ENCODE measurements at regions not wholly inside any gene's neighbourhood (a gene's known extent, or its start where the extent isn't known, plus 50 kb on each side); places are given as distances from the start of the nearest gene placed in this dataset.
"Not testable (repeated sequence)": the region's sequence is repeated elsewhere in the genome, so short reads cannot be mapped to it uniquely, and the experiment has no call there.

DNA sequence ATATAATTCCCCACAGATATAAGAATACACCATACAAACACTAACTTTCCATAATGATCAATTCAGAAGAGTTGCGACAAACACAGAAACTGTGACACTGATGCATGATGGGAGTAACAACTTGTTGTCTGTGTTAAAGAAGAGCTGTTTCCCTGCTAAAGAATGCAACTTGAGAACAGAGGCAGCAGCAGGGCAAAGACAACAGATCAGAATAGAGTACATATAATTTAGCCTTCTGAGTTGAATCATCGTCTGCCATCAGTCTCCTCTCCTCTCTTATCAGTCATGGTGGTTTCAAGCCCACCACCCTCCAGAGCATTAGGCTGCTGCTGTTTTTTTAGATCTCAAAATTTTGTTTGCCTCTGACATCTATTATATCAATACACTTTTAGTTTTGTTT is 280.4 kb downstream of the UBE3D start:
- no TSS peak for BruUV-seq (replicated peaks)
- DNase-seq (ENCODE audit: unreplicated experiment): no peak
- Mint-ChIP-seq H3K4me1 (ENCODE audit: insufficient read depth, unreplicated experiment) (no peaks in the 10 kb centered on the region), H3K27ac (ENCODE audit: low read depth, unreplicated experiment) (no peak overlapping the region), H3K9me3 (ENCODE audit: unreplicated experiment) (no peaks in the 10 kb centered on the region), H3K27me3 (ENCODE audit: insufficient read depth, unreplicated experiment) (no peaks in the 10 kb centered on the region), H3K4me3 (ENCODE audit: unreplicated experiment) (no peak overlapping the region), H3K36me3 (ENCODE audit: insufficient read depth, unreplicated experiment) (no peaks in the 10 kb centered on the region)
- CTCF ChIA-PET: interaction anchor here (0.6 kb wide), 1 partner anchor 66 kb away, joined by 3 read pairs; no protein-coding TSS in a partner anchor
- POLR2A ChIA-PET: no interaction called here
- intact Hi-C loops (cut with micrococcal nuclease): no loop called here
- TF ChIP-seq, protein P1, sequence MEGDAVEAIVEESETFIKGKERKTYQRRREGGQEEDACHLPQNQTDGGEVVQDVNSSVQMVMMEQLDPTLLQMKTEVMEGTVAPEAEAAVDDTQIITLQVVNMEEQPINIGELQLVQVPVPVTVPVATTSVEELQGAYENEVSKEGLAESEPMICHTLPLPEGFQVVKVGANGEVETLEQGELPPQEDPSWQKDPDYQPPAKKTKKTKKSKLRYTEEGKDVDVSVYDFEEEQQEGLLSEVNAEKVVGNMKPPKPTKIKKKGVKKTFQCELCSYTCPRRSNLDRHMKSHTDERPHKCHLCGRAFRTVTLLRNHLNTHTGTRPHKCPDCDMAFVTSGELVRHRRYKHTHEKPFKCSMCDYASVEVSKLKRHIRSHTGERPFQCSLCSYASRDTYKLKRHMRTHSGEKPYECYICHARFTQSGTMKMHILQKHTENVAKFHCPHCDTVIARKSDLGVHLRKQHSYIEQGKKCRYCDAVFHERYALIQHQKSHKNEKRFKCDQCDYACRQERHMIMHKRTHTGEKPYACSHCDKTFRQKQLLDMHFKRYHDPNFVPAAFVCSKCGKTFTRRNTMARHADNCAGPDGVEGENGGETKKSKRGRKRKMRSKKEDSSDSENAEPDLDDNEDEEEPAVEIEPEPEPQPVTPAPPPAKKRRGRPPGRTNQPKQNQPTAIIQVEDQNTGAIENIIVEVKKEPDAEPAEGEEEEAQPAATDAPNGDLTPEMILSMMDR (IDR thresholded peaks at IDR 0.05; ENCODE audit: unreplicated experiment): no peak

DNA sequence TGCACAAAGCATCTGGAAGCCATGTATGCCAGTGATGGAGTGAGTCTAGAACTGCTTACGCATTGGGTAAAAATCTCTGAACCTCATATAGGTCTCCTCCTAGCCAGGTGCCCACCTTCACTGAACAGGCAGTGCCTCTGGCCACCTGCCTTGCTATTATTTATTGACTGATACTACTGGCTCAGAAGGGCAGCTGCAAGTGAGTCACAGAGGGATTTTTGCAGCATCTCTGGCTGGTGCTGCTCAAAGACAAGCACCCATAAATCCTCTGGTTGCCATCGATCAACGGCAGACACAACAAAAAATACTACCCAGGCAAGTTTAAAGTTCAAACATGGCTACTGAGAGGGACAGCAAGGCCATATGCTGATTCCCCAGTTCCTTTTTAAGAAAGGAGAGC is 279.4 kb downstream of the UBE3D start:
- no peaks in the 10 kb centered on the region for H3K9me3 Mint-ChIP-seq (ENCODE audit: unreplicated experiment)
- ChIA-PET POLR2A (no interaction called here), CTCF (no interaction called here)
- no peaks in the 10 kb centered on the region for H3K27me3 Mint-ChIP-seq (ENCODE audit: insufficient read depth, unreplicated experiment)
- no peak overlapping the region for H3K4me3 Mint-ChIP-seq (ENCODE audit: unreplicated experiment)
- no peak overlapping the region for H3K27ac Mint-ChIP-seq (ENCODE audit: low read depth, unreplicated experiment)
- intact Hi-C loops (cut with micrococcal nuclease): no loop called here
- TF ChIP-seq, protein P1 (IDR thresholded peaks at IDR 0.05; ENCODE audit: unreplicated experiment): no peak
- BruUV-seq (replicated peaks): no TSS peak
- H3K4me1 Mint-ChIP-seq (ENCODE audit: insufficient read depth, unreplicated experiment): no peaks in the 10 kb centered on the region
- DNase-seq (ENCODE audit: unreplicated experiment): no peak
- H3K36me3 Mint-ChIP-seq (ENCODE audit: insufficient read depth, unreplicated experiment): no peaks in the 10 kb centered on the region

DNA sequence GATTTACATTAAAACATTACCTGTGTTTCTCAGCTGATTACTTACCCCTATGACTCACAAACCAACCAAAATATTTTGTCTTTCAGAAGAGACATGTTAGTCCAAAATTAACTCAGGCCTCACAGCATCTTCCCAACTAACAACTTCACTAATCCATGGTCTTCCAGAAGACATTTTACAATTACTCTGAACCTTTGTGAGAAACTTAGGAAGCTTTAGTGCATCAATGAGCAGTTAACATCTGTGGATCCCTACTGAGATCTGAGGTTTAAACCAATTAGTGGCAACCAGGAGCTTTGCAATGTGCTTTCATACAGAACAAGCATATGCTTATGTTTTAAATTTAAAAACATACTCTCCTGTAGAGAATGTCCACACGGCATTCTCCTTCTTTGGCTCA is 269.7 kb downstream of the UBE3D start:
- no TSS peak for BruUV-seq (replicated peaks)
- intact Hi-C loops (cut with micrococcal nuclease): no loop called here
- CTCF ChIA-PET: no interaction called here
- Mint-ChIP-seq H3K4me3 (ENCODE audit: unreplicated experiment) (no peak overlapping the region), H3K36me3 (ENCODE audit: insufficient read depth, unreplicated experiment) (no peaks in the 10 kb centered on the region), H3K9me3 (ENCODE audit: unreplicated experiment) (peaks cover 21% of the 10 kb centered on the region), H3K4me1 (ENCODE audit: insufficient read depth, unreplicated experiment) (no peaks in the 10 kb centered on the region), H3K27me3 (ENCODE audit: insufficient read depth, unreplicated experiment) (no peaks in the 10 kb centered on the region), H3K27ac (ENCODE audit: low read depth, unreplicated experiment) (no peak overlapping the region)
- no peak for DNase-seq (ENCODE audit: unreplicated experiment)
- POLR2A ChIA-PET: no interaction called here
- TF ChIP-seq, protein P1 (IDR thresholded peaks at IDR 0.05; ENCODE audit: unreplicated experiment): no peak

DNA sequence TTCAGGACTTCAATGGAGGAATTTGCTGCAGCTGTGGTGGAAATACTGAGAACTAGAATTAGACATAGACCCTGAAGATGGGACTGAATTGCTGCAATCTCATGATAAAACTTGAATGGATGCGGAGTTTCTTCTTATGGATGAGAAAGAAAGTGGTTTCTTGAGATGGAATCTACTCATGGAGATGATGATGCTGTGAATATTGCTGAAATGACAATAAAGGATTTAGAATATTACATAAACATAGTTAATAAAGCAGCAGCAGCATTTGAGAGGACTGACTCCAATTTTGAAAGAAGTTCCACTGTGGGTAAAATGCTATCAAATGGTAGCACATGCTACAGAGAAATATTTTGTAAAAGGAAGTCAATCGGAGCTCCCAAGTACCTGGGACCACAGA is 264.6 kb downstream of the UBE3D start:
- ChIA-PET CTCF (interaction anchor here (0.6 to 1.5 kb wide), 2 partner anchors 9 to 49 kb away, joined by 3 read pairs; no protein-coding TSS in a partner anchor), POLR2A (interaction anchor here (1.5 kb wide), 1 partner anchor 18 kb away, joined by 3 read pairs; no protein-coding TSS in a partner anchor)
- no TSS peak for BruUV-seq (replicated peaks)
- Mint-ChIP-seq H3K27me3 (ENCODE audit: insufficient read depth, unreplicated experiment) (no peaks in the 10 kb centered on the region), H3K27ac (ENCODE audit: low read depth, unreplicated experiment) (no peak overlapping the region), H3K4me3 (ENCODE audit: unreplicated experiment) (no peak overlapping the region), H3K36me3 (ENCODE audit: insufficient read depth, unreplicated experiment) (no peaks in the 10 kb centered on the region), H3K4me1 (ENCODE audit: insufficient read depth, unreplicated experiment) (no peaks in the 10 kb centered on the region), H3K9me3 (ENCODE audit: unreplicated experiment) (peaks cover 17% of the 10 kb centered on the region)
- intact Hi-C loops (cut with micrococcal nuclease): no loop called here
- TF ChIP-seq, protein P1 (IDR thresholded peaks at IDR 0.05; ENCODE audit: unreplicated experiment): no peak
- no peak for DNase-seq (ENCODE audit: unreplicated experiment)

DNA sequence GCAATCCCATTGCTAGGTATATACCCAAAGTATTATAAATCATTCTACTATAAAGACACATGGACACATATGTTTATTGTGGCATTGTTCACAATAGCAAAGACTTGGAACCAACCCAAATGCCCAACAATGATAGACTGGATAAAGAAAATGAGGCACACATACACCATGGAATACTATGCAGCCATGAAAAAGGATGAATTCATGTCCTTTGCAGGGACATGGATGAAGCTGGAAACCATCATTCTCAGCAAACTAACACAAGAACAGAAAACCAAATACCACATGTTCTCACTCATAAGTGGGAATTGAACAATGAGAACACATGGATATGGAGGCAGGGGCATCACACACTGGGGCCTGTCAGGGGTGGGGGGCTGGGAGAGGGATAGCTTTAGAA is 249.4 kb downstream of the UBE3D start:
- H3K9me3 Mint-ChIP-seq (ENCODE audit: unreplicated experiment); DNase-seq (ENCODE audit: unreplicated experiment); intact Hi-C loops (cut with micrococcal nuclease); BruUV-seq (replicated peaks); CTCF ChIA-PET; H3K27me3 Mint-ChIP-seq (ENCODE audit: insufficient read depth, unreplicated experiment); POLR2A ChIA-PET; H3K36me3 Mint-ChIP-seq (ENCODE audit: insufficient read depth, unreplicated experiment); H3K4me3 Mint-ChIP-seq (ENCODE audit: unreplicated experiment); H3K27ac Mint-ChIP-seq (ENCODE audit: low read depth, unreplicated experiment): not testable (repeated sequence)
- peaks cover 14% of the 10 kb centered on the region for H3K4me1 Mint-ChIP-seq (ENCODE audit: insufficient read depth, unreplicated experiment)
